UCSD-AML1 (cell line): ENCODE measurements at regions not wholly inside any gene's neighbourhood (a gene's known extent, or its start where the extent isn't known, plus 50 kb on each side); places are given as distances from the start of the nearest gene placed in this dataset.
"Not testable (repeated sequence)": the region's sequence is repeated elsewhere in the genome, so short reads cannot be mapped to it uniquely, and the experiment has no call there.

ENCODE experiments used
- DNase-seq: peaks from one replicate; lab custom pipeline; 2025; ENCODE audit not compliant: unreplicated experiment; lab: John Stamatoyannopoulos, UW

DNA sequence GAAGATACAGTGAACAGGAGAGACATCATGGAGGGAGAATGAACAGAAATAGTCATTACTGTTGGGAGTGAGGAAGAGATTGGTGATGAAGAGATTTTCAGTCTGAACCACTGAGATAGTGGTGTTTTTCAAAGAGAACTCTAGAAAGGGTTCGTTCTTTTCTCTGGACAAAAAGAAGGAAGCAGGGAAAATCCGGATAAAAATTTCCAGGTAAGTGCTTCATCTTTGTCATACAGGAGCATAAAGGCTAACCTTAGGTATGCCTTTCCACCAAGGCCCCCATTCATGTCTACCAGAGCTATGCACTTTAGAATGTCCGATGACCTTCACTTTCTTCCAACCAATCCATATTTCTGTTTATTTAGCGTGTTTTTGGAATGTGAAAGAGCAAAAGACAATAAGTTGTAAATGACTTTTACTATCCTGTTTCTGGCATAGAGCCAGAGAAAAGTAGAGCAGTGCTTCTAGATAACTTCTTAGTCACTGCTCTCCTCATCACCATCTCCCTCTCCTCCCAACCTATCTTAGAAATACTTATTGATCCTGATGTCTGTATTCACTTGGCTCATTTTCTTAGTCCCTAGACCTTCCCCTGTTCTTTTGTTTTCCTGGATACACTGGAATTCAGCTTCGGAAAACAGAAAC, 116.5 kb downstream of the TTC6 start:
- DNase-seq: no peak

- DNase-seq: not testable (repeated sequence)
Observed at GRCh38 chr14:37712476-37712860, 117.0 kb downstream of the TTC6 start.

GRCh38 chr14:37712976-37713431, 117.6 kb downstream of the TTC6 start:
- no peak for DNase-seq

GRCh38 chr14:37720131-37720530, 124.7 kb downstream of the TTC6 start:
- no peak for DNase-seq

DNA sequence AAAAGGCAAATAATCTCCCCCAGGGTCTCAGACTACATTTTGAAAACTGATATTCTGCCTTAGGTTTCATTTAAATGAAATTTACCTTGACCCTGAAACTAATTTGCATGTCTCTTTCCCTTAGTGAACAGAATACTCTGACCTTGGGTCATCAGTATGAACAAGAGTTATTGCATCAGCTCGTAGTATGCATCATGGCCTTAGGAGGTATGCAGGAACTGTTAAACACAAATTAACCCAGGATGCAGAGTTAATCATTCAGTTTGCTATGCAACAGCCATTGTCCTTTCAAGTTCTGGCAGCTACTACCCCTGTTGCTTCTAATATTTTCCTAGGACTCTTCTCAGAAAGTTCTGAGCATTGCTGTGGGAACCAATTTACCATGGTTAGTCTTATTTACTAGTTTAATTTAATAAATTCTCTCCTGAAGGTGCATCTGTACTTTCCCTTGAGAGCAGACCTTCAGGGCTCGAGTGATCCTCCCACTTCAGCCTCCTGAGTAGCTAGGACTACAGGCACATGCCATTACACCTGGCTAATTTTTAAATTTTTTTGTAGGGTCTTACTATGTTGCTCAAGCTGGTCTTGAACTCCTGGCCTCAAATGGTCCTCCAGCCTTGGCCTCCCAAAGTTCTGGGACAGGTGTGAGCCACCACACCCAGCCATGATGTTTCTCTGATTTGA, 126.7 kb downstream of the TTC6 start:
- no peak for DNase-seq

DNA sequence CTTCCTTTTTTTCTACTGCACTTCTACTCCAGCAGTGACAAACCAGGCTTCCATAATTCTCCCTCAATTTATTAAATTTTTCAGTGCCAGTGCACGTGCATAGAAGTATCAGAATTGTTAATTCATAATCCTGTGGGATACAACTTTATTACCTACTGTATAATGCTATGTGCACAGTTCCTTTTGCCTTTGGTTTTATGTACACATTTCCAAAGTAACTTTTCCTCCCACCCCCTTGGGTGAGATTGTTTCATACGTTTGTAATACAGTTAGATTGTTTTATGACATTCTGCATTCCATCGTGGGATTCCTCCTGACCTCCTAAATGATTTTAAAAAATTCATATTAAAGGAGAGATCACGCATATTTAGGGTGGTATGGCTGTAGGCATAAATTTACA, 128.1 kb downstream of the TTC6 start:
- no peak for DNase-seq

- DNase-seq: no peak
Observed at GRCh38 chr14:37726708-37727107, 131.3 kb downstream of the TTC6 start.

DNA sequence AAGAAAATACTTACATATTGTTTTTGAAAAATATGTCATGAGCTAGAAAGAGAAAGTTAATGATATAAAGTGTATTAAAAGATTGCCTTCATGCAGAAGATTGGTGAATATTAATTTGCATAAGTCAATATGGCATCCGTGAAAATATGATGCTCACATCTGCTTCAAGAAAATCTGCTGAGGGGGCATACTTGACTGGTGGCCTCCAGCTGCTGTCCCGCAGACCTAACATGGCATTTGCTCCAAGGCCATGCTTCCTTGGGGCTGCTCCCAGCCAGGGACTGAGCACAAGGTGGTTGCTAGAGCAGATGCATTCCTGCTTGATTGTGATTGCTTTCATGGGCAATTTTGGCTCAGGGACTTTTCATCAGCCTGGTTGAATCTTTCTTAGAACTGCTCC, 133.8 kb downstream of the TTC6 start:
- DNase-seq: no peak

- no peak for DNase-seq
Observed at GRCh38 chr14:37731094-37731493, 135.7 kb downstream of the TTC6 start.

DNA sequence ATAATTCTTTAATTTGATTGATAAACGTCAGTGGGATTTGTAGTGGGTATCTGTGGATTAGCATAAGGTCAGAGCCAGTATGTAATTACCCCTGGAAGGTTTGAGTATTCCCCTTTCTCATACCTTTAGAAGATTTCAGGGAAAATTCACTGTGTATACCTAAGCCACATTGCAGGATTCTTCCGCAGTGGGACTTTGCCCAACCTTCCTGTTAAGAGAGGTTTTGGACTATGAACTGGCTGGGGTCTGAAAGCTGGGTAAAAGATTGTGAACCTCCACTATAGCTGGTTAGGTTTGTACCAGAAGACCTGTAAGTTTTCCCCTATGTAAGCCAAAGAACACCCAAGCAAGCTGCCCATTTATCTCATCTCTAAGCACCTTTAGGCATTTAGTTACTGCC, 150.2 kb downstream of the TTC6 start:
- no peak for DNase-seq

DNA sequence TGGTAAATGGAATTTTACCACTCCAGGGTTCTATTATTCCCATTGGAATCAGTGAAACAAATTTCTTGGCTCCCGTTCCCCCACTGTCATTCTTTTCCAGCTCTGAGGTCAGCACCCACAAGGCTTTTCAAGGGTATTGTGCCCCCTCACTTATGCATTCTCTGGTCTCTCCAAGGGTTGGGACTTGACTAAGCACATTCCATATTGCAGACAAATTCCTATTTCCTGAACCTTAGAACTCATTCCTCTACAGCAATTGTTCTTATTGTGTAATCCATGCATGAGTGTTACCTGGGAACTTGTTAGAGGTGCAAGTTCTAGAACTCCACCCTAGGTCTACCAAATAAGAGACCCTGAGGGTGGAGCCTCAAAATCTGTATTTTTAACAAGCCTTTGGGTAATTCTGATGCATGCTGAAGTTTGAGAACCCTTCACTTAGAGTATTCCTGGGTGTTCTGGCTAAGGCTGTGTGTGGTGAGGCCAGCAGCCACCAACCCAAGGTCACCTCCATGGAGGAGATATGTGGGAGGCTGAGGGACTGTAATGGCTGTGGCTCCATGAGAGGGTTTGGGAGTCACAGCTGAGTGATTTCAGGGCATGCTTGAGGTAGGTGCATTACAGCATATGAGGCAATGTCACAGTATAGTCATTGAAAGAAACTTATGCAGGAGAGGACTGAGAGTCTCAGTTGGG, 150.9 kb downstream of the TTC6 start:
- no peak for DNase-seq

DNA sequence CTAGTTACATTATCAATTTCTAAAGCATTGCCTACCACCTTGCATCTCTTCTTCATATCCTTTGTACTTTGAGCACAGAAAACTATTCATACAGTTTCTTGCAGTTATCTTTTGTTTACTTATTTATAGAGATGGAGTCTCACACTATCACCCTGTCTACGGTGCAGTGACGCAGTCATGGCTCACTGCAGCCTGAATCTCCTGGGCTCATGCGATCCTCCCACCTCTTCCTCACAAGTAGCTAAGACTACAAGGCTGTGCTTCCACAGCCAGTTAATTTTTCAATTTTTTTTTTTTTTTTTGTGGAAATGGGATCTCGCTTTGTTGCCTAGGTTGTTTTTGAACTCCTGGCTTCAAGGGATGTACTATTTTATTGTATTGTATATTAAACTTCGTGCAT, 158.0 kb downstream of the TTC6 start:
- no peak for DNase-seq

- DNase-seq: not testable (repeated sequence)
Observed at GRCh38 chr14:37760275-37760674, 164.8 kb downstream of the TTC6 start.

GRCh38 chr14:37763266-37763665, 167.8 kb downstream of the TTC6 start:
- DNase-seq: no peak

GRCh38 chr14:37772283-37772682, 176.9 kb downstream of the TTC6 start:
- DNase-seq: not testable (repeated sequence)

GRCh38 chr14:37776791-37777499, 181.5 kb downstream of the TTC6 start:
- DNase-seq: no peak

DNA sequence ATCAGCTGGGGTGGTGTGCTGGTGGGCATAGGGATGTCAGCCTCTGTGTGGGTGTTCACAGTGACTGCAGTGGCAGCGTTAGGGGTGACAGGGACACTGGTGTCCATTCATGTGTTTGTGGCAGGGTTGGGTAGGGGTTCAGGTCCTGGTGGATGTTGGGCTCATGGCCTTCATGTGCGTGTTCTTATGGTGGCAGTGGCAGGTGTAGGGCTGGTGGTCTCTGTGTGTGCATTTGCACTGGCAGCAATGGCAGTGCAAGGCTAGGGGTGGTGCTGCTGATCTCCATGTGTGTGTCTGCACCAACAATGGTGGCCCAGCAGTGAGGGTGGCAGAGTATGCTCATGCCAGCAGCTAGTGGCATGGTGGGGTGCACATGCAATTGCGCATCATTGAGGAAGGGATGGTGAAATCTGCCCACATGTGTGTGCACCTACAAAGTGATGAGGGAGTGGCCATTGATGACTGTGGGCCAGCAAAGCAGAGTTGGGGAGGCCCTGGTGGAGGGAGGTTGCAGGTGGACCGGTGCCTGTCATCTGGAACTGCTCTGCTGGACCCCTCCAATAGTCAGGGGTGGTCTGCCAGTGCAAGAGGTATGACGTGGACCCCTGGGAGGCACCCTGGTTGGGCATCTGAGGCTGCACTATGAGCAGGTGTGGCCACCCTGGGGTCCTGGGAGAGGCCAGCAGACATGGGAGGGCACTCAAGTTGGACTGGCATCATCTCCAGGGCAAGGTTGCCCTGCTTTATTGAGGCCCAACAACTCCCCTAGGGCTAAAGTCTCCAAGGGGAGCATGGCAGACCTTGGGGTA, 182.9 kb downstream of the TTC6 start:
- DNase-seq: no peak

GRCh38 chr14:37779480-37779879, 184.1 kb downstream of the TTC6 start:
- no peak for DNase-seq

- not testable (repeated sequence) for DNase-seq
Observed at GRCh38 chr14:37780731-37781130, 185.3 kb downstream of the TTC6 start.

DNA sequence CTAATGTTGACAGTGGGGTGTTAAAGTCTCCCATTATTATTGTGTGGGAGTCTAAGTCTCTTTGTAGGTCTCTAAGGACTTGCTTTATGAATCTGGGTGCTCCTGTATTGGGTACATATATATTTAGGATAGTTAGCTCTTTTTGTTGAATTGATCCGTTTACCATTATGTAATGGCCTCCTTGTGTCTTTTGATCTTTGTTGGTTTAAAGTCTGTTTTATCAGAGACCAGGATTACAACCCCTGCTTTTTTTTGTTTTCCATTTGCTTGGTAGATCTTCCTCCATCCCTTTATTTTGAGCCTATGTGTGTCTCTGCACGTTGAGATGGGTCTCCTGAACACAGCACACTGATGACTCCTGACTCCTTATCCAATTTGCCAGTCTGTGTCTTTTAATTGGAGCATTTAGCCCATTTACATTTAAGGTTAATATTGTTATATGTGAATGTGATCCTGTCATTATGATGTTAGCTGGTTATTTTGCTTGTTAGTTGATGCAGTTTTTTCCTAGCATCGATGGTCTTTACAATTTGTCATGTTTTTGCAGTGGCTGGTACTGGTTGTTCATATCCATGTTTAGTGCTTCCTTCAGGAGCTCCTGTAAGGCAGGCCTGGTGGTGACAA, 188.9 kb downstream of the TTC6 start:
- DNase-seq: not testable (repeated sequence)
